GM12878 (cell line): ENCODE measurements at regions not wholly inside any gene's neighbourhood (a gene's known extent, or its start where the extent isn't known, plus 50 kb on each side); places are given as distances from the start of the nearest gene placed in this dataset.

Source experiments
- ATAC-seq: fragments of 200-7000 bp; cut with Tn5 transposase; 3 replicates; pipeline ENCODE4 v1.9.1; 2020; ENCODE audit warnings: mild to moderate bottlenecking, moderate library complexity
- BruUV-seq: library from RNA; stranded (reverse); fragments of 400-500 nt; replicated peaks from 2 replicates; lab custom pipeline; 2021; lab: Mats Ljungman, UMichigan
- CTCF ChIA-PET: fragments of 300-600 bp; sonication (Branson Sonifier 250); formaldehyde crosslinking; extraction: SDS; loops from one replicate; lab custom pipeline; 2021; ENCODE audit warnings: inconsistent platforms; lab: Yijun Ruan, JAX
- POLR2A ChIA-PET: fragments of 350-600 bp; formaldehyde crosslinking; extraction: SDS; loops from one replicate; lab custom pipeline; 2021; ENCODE audit warnings: inconsistent platforms; lab: Charles Lee
- RAD21 ChIA-PET: fragments of 300-600 bp; sonication (Branson Sonifier 250); formaldehyde crosslinking; loops from one replicate; lab custom pipeline; 2023; ENCODE audit warnings: antibody characterized with exemption; ENCODE audit not compliant: unreplicated experiment; lab: Charles Lee
- SMC1A ChIA-PET: fragments of 300-600 bp; sonication (Branson Sonifier 250); formaldehyde crosslinking; loops from one replicate; lab custom pipeline; 2023; ENCODE audit not compliant: unreplicated experiment, uncharacterized antibody; lab: Charles Lee
- DNase-seq: peaks from one replicate; pipeline ENCODE4 v3.0.0-alpha.2; 2011; ENCODE audit warnings: low read depth, low spot score
- FAIRE-seq: peaks from 3 replicates; lab custom pipeline; 2011; peaks lifted over from hg19 to GRCh38; lab: Jason Lieb, UNC
- H2AFZ ChIP-seq: 2 replicates; pipeline ENCODE4 v1.6.0; 2011; ENCODE audit warnings: low read depth, low read length, control low read depth; ENCODE audit not compliant: control insufficient read depth
- H3K27ac ChIP-seq: 2 replicates; pipeline ENCODE4 v1.5.1; 2011; ENCODE audit warnings: control low read depth; ENCODE audit not compliant: control insufficient read depth, insufficient read depth
- H3K27me3 ChIP-seq, 2 experiments: replicated peaks in 1 of 2; 2 replicates each; pipeline versions ENCODE4 v1.6.0 to v1.6.1; 2011; ENCODE audit warnings: low read length in 1 of 2; ENCODE audit not compliant: control insufficient read depth in 2 of 2, insufficient read depth in 2 of 2
- H3K36me3 ChIP-seq, 2 experiments: 2 replicates each; pipeline ENCODE4 v1.5.1; 2011; ENCODE audit warnings: low read length in 1 of 2; ENCODE audit not compliant: control insufficient read depth in 2 of 2, insufficient read depth in 2 of 2
- H3K4me1 ChIP-seq: 2 replicates; pipeline ENCODE4 v1.6.1; 2011; ENCODE audit warnings: mild to moderate bottlenecking, low read length, moderate library complexity, mixed read lengths; ENCODE audit not compliant: control insufficient read depth, insufficient read depth
- H3K4me2 ChIP-seq: 2 replicates; pipeline ENCODE4 v1.6.0; 2011; ENCODE audit warnings: control low read depth; ENCODE audit not compliant: control insufficient read depth, insufficient read depth
- H3K4me3 ChIP-seq: fragments of 200-600 bp; sonication (generic); 2 replicates; pipeline ENCODE4 v1.5.1; 2016
- H3K79me2 ChIP-seq: 2 replicates; pipeline ENCODE4 v1.6.0; 2011; ENCODE audit warnings: low read length; ENCODE audit not compliant: control insufficient read depth, insufficient read depth
- H3K9ac ChIP-seq: 2 replicates; pipeline ENCODE4 v1.8.0; 2011; ENCODE audit warnings: low read length, control low read depth, mixed read lengths; ENCODE audit not compliant: control insufficient read depth, insufficient read depth
- H3K9me3 ChIP-seq: replicated peaks from 3 replicates; pipeline ENCODE4 v1.5.1; 2011; ENCODE audit warnings: mild to moderate bottlenecking, low read length; ENCODE audit not compliant: control insufficient read depth, insufficient read depth
- H4K20me1 ChIP-seq: 2 replicates; pipeline ENCODE4 v1.6.0; 2011; ENCODE audit not compliant: control insufficient read depth, insufficient read depth
- BRCA1 ChIP-seq: IDR thresholded peaks from 2 replicates; pipeline ENCODE4 v1.6.1; 2011; ENCODE audit warnings: low read depth, low read length, improper control_type of control experiment
- CBX5 ChIP-seq: sonication (generic); IDR thresholded peaks from 2 replicates; pipeline ENCODE4 v1.6.1; 2016; ENCODE audit warnings: low read depth, moderate library complexity, mild to moderate bottlenecking, inconsistent platforms
- GABPA ChIP-seq: IDR thresholded peaks from 2 replicates; pipeline ENCODE4 v1.6.1; 2014; ENCODE audit warnings: antibody characterized with exemption, low read depth, mild to moderate bottlenecking, inconsistent platforms
- IKZF2 ChIP-seq, 2 experiments: fragments of 450-650 bp; IDR thresholded peaks; 2 replicates each; pipeline ENCODE4 v1.6.1; 2017; ENCODE audit warnings: mild to moderate bottlenecking in 2 of 2, moderate library complexity in 2 of 2
- JUND ChIP-seq: IDR thresholded peaks from 2 replicates; pipeline ENCODE4 v1.6.1; 2012; ENCODE audit warnings: low read depth, mild to moderate bottlenecking, low read length, improper control_type of control experiment, moderate library complexity
- MTA2 ChIP-seq: fragments of 450-650 bp; IDR thresholded peaks from 2 replicates; pipeline ENCODE4 v1.6.1; 2016; ENCODE audit warnings: low read depth, mild to moderate bottlenecking, moderate library complexity
- MYC ChIP-seq: IDR thresholded peaks from 2 replicates; pipeline ENCODE4 v1.6.1; 2011; ENCODE audit warnings: mild to moderate bottlenecking, low read length, moderate library complexity, inconsistent platforms; ENCODE audit not compliant: insufficient read depth, insufficient replicate concordance, insufficient read length, severe bottlenecking
- PAX8 ChIP-seq: fragments of 450-650 bp; IDR thresholded peaks from 2 replicates; pipeline ENCODE4 v1.6.1; 2017; ENCODE audit warnings: mild to moderate bottlenecking, moderate library complexity
- POLR2AphosphoS2 ChIP-seq: IDR thresholded peaks from 2 replicates; pipeline ENCODE4 v1.6.1; 2011; ENCODE audit warnings: low read depth, mild to moderate bottlenecking, low read length, improper control_type of control experiment, moderate library complexity
- RB1 ChIP-seq: fragments of 450-650 bp; formaldehyde crosslinking; IDR thresholded peaks from 2 replicates; pipeline ENCODE4 v1.6.1; 2017; ENCODE audit warnings: mild to moderate bottlenecking, borderline replicate concordance
- RELA ChIP-seq: fragments of 450-650 bp; IDR thresholded peaks from 2 replicates; pipeline ENCODE4 v1.8.0; 2014; ENCODE audit warnings: borderline replicate concordance; ENCODE audit not compliant: partially characterized antibody
- TCF3 ChIP-seq: IDR thresholded peaks from 2 replicates; pipeline ENCODE4 v1.6.1; 2012; ENCODE audit warnings: low read depth, mild to moderate bottlenecking, low read length, borderline replicate concordance; ENCODE audit not compliant: insufficient read depth
- ZNF207 ChIP-seq: fragments of 450-650 bp; IDR thresholded peaks from 2 replicates; pipeline ENCODE4 v1.6.1; 2014; ENCODE audit warnings: antibody characterized with exemption, mild to moderate bottlenecking, borderline replicate concordance
- ZNF217 ChIP-seq: fragments of 450-650 bp; IDR thresholded peaks from 2 replicates; pipeline ENCODE4 v1.6.1; 2017; ENCODE audit warnings: antibody characterized with exemption, mild to moderate bottlenecking
- ZNF384 ChIP-seq: IDR thresholded peaks from 2 replicates; pipeline ENCODE4 v1.6.1; 2012; ENCODE audit warnings: low read depth, mild to moderate bottlenecking, low read length, improper control_type of control experiment, borderline replicate concordance
- WGBS: methylation state at CpG from one replicate; pipeline ENCODE4 v1.1.6; 2016; ENCODE audit warnings: low lambda C conversion rate; ENCODE audit not compliant: insufficient replicate concordance, insufficient coverage; ENCODE audit errors: missing lambda C conversion rate; 5-methylcytosine and 5-hydroxymethylcytosine counted together
- in situ Hi-C: fragments of 300-500 bp; cut with MboI; formaldehyde crosslinking; loops from 9 replicates; pipeline ENCODE4 v1.14.3; 2018; ENCODE audit warnings: mixed read lengths
- intact Hi-C: fragments of 100-400 bp; cut with micrococcal nuclease; formaldehyde crosslinking; loops from one replicate; pipeline ENCODE4 v1.14.2; 2022; ENCODE audit not compliant: unreplicated experiment
- TF ChIP-seq, protein P1 (sequence below): IDR thresholded peaks from 2 replicates; pipeline ENCODE4 v1.6.1; 2012; ENCODE audit warnings: low read depth, low read length, improper control_type of control experiment
- TF ChIP-seq, protein P2 (sequence below): IDR thresholded peaks from 2 replicates; pipeline ENCODE4 v1.6.1; 2011; ENCODE audit warnings: low read depth, mild to moderate bottlenecking, low read length, moderate library complexity, borderline replicate concordance; ENCODE audit errors: extremely low read depth
- TF ChIP-seq, protein P3 (sequence below): IDR thresholded peaks from 2 replicates; pipeline ENCODE4 v1.6.1; 2012; ENCODE audit warnings: low read depth, low read length, improper control_type of control experiment

DNA sequence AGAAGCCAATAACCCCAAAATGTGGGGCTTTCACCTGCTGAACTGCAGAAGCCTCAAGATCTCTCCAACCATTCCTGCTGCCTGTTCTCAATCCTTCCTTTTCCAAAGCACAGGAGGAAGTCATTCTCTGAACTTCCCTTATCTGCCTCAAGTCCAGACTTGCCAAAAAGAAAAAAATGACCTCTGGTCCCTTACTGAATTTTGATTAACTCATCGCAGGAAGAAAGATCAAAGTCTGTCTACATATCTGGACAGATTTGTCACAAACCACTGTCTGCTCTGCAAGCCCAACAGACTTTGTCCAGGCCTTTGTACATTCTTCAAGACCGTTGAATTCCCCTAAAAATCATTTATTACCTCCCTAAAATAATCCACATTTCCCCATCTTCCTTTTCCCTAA, 126.5 kb upstream of the NBEA start:
- intact Hi-C loops, result no loop called here
- TF ChIP-seq JUND (no peak), PAX8 (no peak), ZNF217 (no peak), RB1 (no peak), ZNF384 (no peak), RELA (no peak), TCF3 (no peak)
- Histone ChIP-seq H3K9ac (no peak overlapping the region), H3K79me2 (no peaks in the 10 kb centered on the region), H3K4me3 (no peak overlapping the region), H3K27ac (no peak overlapping the region), H3K4me2 (no peak overlapping the region), H2AFZ (no peak overlapping the region), H3K27me3 (no peaks in the 10 kb centered on the region), H3K9me3 (no peaks in the 10 kb centered on the region), H4K20me1 (no peaks in the 10 kb centered on the region), H3K4me1 (no peaks in the 10 kb centered on the region), H3K36me3 (no peaks in the 10 kb centered on the region)
- WGBS, result 22% methylated on average over 2 of the region's 2 CpGs
- RAD21 ChIA-PET, result no interaction called here
- in situ Hi-C loops, result no loop called here
- FAIRE-seq (no peak), DNase-seq (no peak), ATAC-seq (no peak)
- CTCF ChIA-PET, result no interaction called here
- POLR2A ChIA-PET, result no interaction called here
- BruUV-seq, result no TSS peak
- SMC1A ChIA-PET, result no interaction called here

DNA sequence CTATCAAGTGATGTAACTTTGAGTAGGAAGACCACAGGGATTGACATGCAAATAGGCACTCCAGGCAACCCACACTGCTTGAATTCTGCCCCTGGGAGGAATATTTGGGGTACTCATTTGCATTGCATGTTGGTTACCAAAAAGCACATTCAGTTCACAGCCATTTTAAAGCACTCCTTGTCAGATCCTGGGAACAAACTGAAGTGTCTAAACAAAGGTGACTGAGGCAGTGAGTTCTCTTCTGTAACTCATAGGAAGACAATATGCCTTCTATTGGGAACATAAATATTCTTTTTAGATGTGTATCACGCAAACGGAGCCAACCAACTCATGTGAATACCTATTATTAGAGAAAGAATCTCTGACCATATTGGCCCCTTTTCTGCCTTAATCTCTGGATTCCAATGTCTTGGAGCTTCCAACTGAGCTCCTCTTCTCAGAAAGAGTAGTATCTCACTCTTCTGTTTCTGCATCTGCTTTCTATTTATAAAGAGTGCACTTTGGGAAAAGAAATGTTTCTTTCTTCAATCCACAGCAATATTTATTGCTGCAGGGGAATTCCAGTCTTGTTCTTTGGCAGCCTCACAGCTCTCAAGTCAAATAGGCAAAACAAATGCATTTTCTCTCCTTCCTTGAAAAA, 125.7 kb upstream of the NBEA start:
- Histone ChIP-seq H2AFZ (no peak overlapping the region), H3K27me3 (no peaks in the 10 kb centered on the region), H3K4me3 (no peak overlapping the region), H4K20me1 (no peaks in the 10 kb centered on the region), H3K79me2 (no peaks in the 10 kb centered on the region), H3K4me1 (no peaks in the 10 kb centered on the region), H3K4me2 (no peak overlapping the region), H3K36me3 (no peaks in the 10 kb centered on the region), H3K9ac (no peak overlapping the region), H3K27ac (no peak overlapping the region), H3K9me3 (no peaks in the 10 kb centered on the region)
- no TSS peak for BruUV-seq
- in situ Hi-C loops, result no loop called here
- RAD21 ChIA-PET, result no interaction called here
- WGBS, result 66% methylated on average over 2 of the region's 2 CpGs
- FAIRE-seq (no peak), DNase-seq (no peak), ATAC-seq (no peak)
- intact Hi-C loops, result no loop called here
- SMC1A ChIA-PET, result no interaction called here
- CTCF ChIA-PET, result no interaction called here
- POLR2A ChIA-PET, result no interaction called here
- TF ChIP-seq ZNF384 (no peak), MYC (no peak), ZNF207 (no peak), GABPA (no peak), POLR2AphosphoS2 (no peak), CBX5 (no peak), IKZF2 (IDR thresholded peaks at IDR 0.05) (no peak), MTA2 (no peak), BRCA1 (no peak)
- TF ChIP-seq, protein P1, sequence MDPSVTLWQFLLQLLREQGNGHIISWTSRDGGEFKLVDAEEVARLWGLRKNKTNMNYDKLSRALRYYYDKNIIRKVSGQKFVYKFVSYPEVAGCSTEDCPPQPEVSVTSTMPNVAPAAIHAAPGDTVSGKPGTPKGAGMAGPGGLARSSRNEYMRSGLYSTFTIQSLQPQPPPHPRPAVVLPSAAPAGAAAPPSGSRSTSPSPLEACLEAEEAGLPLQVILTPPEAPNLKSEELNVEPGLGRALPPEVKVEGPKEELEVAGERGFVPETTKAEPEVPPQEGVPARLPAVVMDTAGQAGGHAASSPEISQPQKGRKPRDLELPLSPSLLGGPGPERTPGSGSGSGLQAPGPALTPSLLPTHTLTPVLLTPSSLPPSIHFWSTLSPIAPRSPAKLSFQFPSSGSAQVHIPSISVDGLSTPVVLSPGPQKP, result no peak
- TF ChIP-seq, protein P2, sequence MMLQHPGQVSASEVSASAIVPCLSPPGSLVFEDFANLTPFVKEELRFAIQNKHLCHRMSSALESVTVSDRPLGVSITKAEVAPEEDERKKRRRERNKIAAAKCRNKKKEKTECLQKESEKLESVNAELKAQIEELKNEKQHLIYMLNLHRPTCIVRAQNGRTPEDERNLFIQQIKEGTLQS, result no peak
- TF ChIP-seq, protein P3, sequence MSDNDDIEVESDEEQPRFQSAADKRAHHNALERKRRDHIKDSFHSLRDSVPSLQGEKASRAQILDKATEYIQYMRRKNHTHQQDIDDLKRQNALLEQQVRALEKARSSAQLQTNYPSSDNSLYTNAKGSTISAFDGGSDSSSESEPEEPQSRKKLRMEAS, result no peak
